Gastrocnemius medialis (tissue), 4 donors: ENCODE measurements at regions not wholly inside any gene's neighbourhood (a gene's known extent, or its start where the extent isn't known, plus 50 kb on each side); places are given as distances from the start of the nearest gene placed in this dataset.

Source experiments
- CTCF ChIP-seq, 5 experiments: fragments of 450-650 bp in 3 of 5; fragments of 200-600 bp in 2 of 5; sonication (generic) in 2 of 5; IDR thresholded peaks in 4 of 5; conservative IDR thresholded peaks in 1 of 5; 1 replicate in 4 of 5; 2 replicates in 1 of 5; pipeline ENCODE4 v1.5.1; 2016 to 2019; ENCODE audit warnings: antibody characterized with exemption in 5 of 5, mild to moderate bottlenecking in 3 of 5, moderate library complexity in 3 of 5
- POLR2A ChIP-seq, 2 donors: fragments of 450-650 bp; IDR thresholded peaks; one replicate each; pipeline ENCODE4 v1.6.1; 2017; ENCODE audit warnings: antibody characterized with exemption in 2 of 2, mild to moderate bottlenecking in 2 of 2, moderate library complexity in 2 of 2

- TF ChIP-seq CTCF (IDR thresholded peaks at IDR 0.05 in 4 of 5, conservative IDR thresholded peaks at IDR 0.05 in 1 of 5), result no peak
- TF ChIP-seq POLR2A (IDR thresholded peaks at IDR 0.05), result no peak
These were observed 135.7 kb downstream of the EBLN2 start for GRCh38 chr3:73197187-73197586.
